CD14-positive monocyte (primary cell): ENCODE measurements at regions not wholly inside any gene's neighbourhood (a gene's known extent, or its start where the extent isn't known, plus 50 kb on each side); places are given as distances from the start of the nearest gene placed in this dataset.

Source experiments
- DNase-seq, 3 donors: peaks; one replicate each; pipeline ENCODE4 v3.0.0-alpha.2; 2011 to 2022
- H2AFZ ChIP-seq: 2 replicates; pipeline ENCODE4 v1.6.0; 2012; ENCODE audit warnings: mild to moderate bottlenecking, low read depth, low read length, inconsistent platforms; ENCODE audit not compliant: insufficient read depth, poor library complexity, severe bottlenecking
- H3K27ac ChIP-seq, 2 donors: 1 replicate in 1 of 2; 2 replicates in 1 of 2; pipeline ENCODE4 v1.5.1; 2012 to 2013; ENCODE audit warnings: low read length in 2 of 2, control low read depth in 1 of 2, inconsistent platforms in 1 of 2, low read depth in 1 of 2, mild to moderate bottlenecking in 1 of 2
- H3K27me3 ChIP-seq, 2 donors: one replicate each; pipeline versions ENCODE4 v1.6.0 to v1.6.1; 2011 to 2013; ENCODE audit warnings: low read length in 2 of 2; ENCODE audit not compliant: control insufficient read depth in 2 of 2, insufficient read depth in 2 of 2
- H3K36me3 ChIP-seq, 2 donors: replicated peaks in 1 of 2; 1 replicate in 1 of 2; 2 replicates in 1 of 2; pipeline versions ENCODE4 v1.5.1 to v1.6.1; 2012 to 2013; ENCODE audit warnings: low read length in 2 of 2, control low read depth in 1 of 2, inconsistent platforms in 1 of 2, mild to moderate bottlenecking in 1 of 2; ENCODE audit not compliant: insufficient read depth in 2 of 2, control insufficient read depth in 1 of 2
- H3K4me1 ChIP-seq, 2 donors: 1 replicate in 1 of 2; 2 replicates in 1 of 2; pipeline versions ENCODE4 v1.5.1 to v1.6.1; 2012 to 2013; ENCODE audit warnings: low read length in 2 of 2, control low read depth in 1 of 2, inconsistent platforms in 1 of 2, mild to moderate bottlenecking in 1 of 2, moderate library complexity in 1 of 2; ENCODE audit not compliant: insufficient read depth in 2 of 2, control insufficient read depth in 1 of 2
- H3K4me2 ChIP-seq: replicated peaks from 2 replicates; pipeline ENCODE3; 2012; ENCODE audit warnings: low read length, moderate library complexity, mild to moderate bottlenecking; ENCODE audit not compliant: poor library complexity, severe bottlenecking; ENCODE audit errors: extremely low read depth
- H3K4me3 ChIP-seq, 3 experiments: fragments of 200-600 bp in 1 of 3; sonication (generic) in 1 of 3; replicated peaks in 1 of 3; 1 replicate in 2 of 3; 2 replicates in 1 of 3; pipeline ENCODE4 v1.5.1; 2011 to 2013; ENCODE audit warnings: low read length in 3 of 3, mild to moderate bottlenecking in 3 of 3, control low read depth in 2 of 3, low read depth in 2 of 3, inconsistent platforms in 1 of 3, moderate library complexity in 1 of 3
- H3K79me2 ChIP-seq: 2 replicates; pipeline ENCODE4 v1.6.0; 2012; ENCODE audit warnings: mild to moderate bottlenecking, control low read depth, inconsistent platforms, low read length, moderate library complexity; ENCODE audit not compliant: insufficient read depth
- H3K9ac ChIP-seq: 2 replicates; pipeline ENCODE4 v1.6.0; 2017; ENCODE audit warnings: low read length, mild to moderate bottlenecking; ENCODE audit not compliant: insufficient read depth, poor library complexity, severe bottlenecking
- H3K9me3 ChIP-seq, 2 donors: replicated peaks in 1 of 2; 1 replicate in 1 of 2; 2 replicates in 1 of 2; pipeline versions ENCODE4 v1.5.1 to v1.6.1; 2012 to 2013; ENCODE audit warnings: low read length in 2 of 2, control low read depth in 1 of 2; ENCODE audit not compliant: control insufficient read depth in 1 of 2, insufficient read depth in 1 of 2
- H4K20me1 ChIP-seq: 2 replicates; pipeline ENCODE4 v1.6.0; 2012; ENCODE audit warnings: mild to moderate bottlenecking, low read length, control low read depth, moderate library complexity; ENCODE audit not compliant: insufficient read depth
- H3K27ac Mint-ChIP-seq, 7 donors: one replicate each; pipeline ENCODE4 v1.8.0; 2020; ENCODE audit warnings: mild to moderate bottlenecking in 7 of 7, mixed read lengths in 7 of 7, moderate library complexity in 6 of 7, inconsistent platforms in 2 of 7
- H3K27me3 Mint-ChIP-seq, 3 donors: one replicate each; pipeline ENCODE4 v1.8.0; 2021 to 2022; ENCODE audit warnings: low read depth in 3 of 3, mild to moderate bottlenecking in 3 of 3, mixed read lengths in 3 of 3, moderate library complexity in 3 of 3, inconsistent platforms in 1 of 3
- H3K36me3 Mint-ChIP-seq, 2 donors: one replicate each; pipeline ENCODE4 v1.8.0; 2020; ENCODE audit warnings: mixed read lengths in 2 of 2, inconsistent platforms in 1 of 2, mild to moderate bottlenecking in 1 of 2
- H3K4me1 Mint-ChIP-seq: one replicate; pipeline ENCODE4 v1.8.0; 2020; ENCODE audit warnings: mild to moderate bottlenecking, mixed read lengths
- H3K4me3 Mint-ChIP-seq, 2 donors: one replicate each; pipeline ENCODE4 v1.8.0; 2020; ENCODE audit warnings: mild to moderate bottlenecking in 2 of 2, mixed read lengths in 2 of 2, moderate library complexity in 1 of 2
- H3K9me3 Mint-ChIP-seq, 7 donors: one replicate each; pipeline ENCODE4 v1.8.0; 2020 to 2022; ENCODE audit warnings: mixed read lengths in 7 of 7, mild to moderate bottlenecking in 6 of 7, moderate library complexity in 6 of 7, inconsistent platforms in 2 of 7
- CTCF ChIP-seq: fragments of 200-600 bp; IDR thresholded peaks from one replicate; pipeline ENCODE4 v1.8.0; 2022; ENCODE audit warnings: antibody characterized with exemption, mild to moderate bottlenecking
- WGBS: methylation state at CpG from one replicate; pipeline ENCODE4 v1.1.5; 2013; ENCODE audit warnings: missing lambda C conversion rate; ENCODE audit not compliant: insufficient coverage; 5-methylcytosine and 5-hydroxymethylcytosine counted together
- intact Hi-C, 2 donors: fragments of 100-400 bp; cut with micrococcal nuclease; formaldehyde crosslinking; loops; one replicate each; pipeline versions ENCODE4 v1.15.0 to v1.15.1; 2023

- H3K79me2 ChIP-seq, result no peaks in the 10 kb centered on the region
- Mint-ChIP-seq H3K9me3 (peaks cover 2 to 15% (median 7%) of the 10 kb centered on the region in 7 donors), H3K4me3 (no peak overlapping the region), H3K4me1 (no peaks in the 10 kb centered on the region), H3K36me3 (no peaks in the 10 kb centered on the region), H3K27me3 (peaks cover 0 to 2% (median 2%) of the 10 kb centered on the region in 3 donors), H3K27ac (peak overlapping the region in 1 of 7 donors; percentile 11)
- H4K20me1 ChIP-seq, result no peaks in the 10 kb centered on the region
- no peak overlapping the region for H3K9ac ChIP-seq
- H3K27ac ChIP-seq, result no peak overlapping the region
- TF ChIP-seq CTCF, result no peak
- no peaks in the 10 kb centered on the region for H3K4me1 ChIP-seq
- 92% methylated on average over 2 of the region's 5 CpGs for WGBS
- no peak overlapping the region for H3K4me2 ChIP-seq
- H3K36me3 ChIP-seq, result no peaks in the 10 kb centered on the region
- H3K27me3 ChIP-seq, result no peaks in the 10 kb centered on the region
- H3K4me3 ChIP-seq, result no peak overlapping the region
- H3K9me3 ChIP-seq, result peaks cover 0 to 6% of the 10 kb centered on the region in 2 donors
- intact Hi-C loops, result no loop called here
- no peak overlapping the region for H2AFZ ChIP-seq
- no peak for DNase-seq
Measured at GRCh38 chr1:4485878-4486277, 168.5 kb upstream of the AJAP1 start.

GRCh38 chr1:4486408-4487120, 167.8 kb upstream of the AJAP1 start:
- Histone ChIP-seq H4K20me1 (no peaks in the 10 kb centered on the region), H3K4me2 (no peak overlapping the region), H3K27me3 (no peaks in the 10 kb centered on the region), H3K27ac (no peak overlapping the region), H3K36me3 (no peaks in the 10 kb centered on the region), H3K4me3 (no peak overlapping the region), H2AFZ (no peak overlapping the region), H3K9me3 (peaks cover 0 to 6% of the 10 kb centered on the region in 2 donors), H3K79me2 (no peaks in the 10 kb centered on the region), H3K9ac (no peak overlapping the region), H3K4me1 (no peaks in the 10 kb centered on the region)
- H3K36me3 Mint-ChIP-seq, result no peaks in the 10 kb centered on the region
- DNase-seq, result no peak
- no peak overlapping the region for H3K4me3 Mint-ChIP-seq
- peak overlapping the region in 1 of 7 donors; percentile 37 for H3K27ac Mint-ChIP-seq
- no peaks in the 10 kb centered on the region for H3K4me1 Mint-ChIP-seq
- WGBS, result 89% methylated on average over 20 of the region's 22 CpGs
- no peak for TF ChIP-seq CTCF
- peaks cover under 1 to 18% (median 6%) of the 10 kb centered on the region in 7 donors for H3K9me3 Mint-ChIP-seq
- H3K27me3 Mint-ChIP-seq, result peaks cover 0 to 4% (median 2%) of the 10 kb centered on the region in 3 donors
- intact Hi-C loops, result no loop called here
